PC-3 (cell line): ENCODE measurements at regions not wholly inside any gene's neighbourhood (a gene's known extent, or its start where the extent isn't known, plus 50 kb on each side); places are given as distances from the start of the nearest gene placed in this dataset.

Experiments
- ATAC-seq: fragments of 200-7000 bp; cut with Tn5 transposase; 2 replicates; pipeline ENCODE4 v1.9.1; 2020; ENCODE audit warnings: mild to moderate bottlenecking, moderate library complexity
- BruUV-seq: library from RNA; stranded (reverse); fragments of 400-500 nt; replicated peaks from 2 replicates; lab custom pipeline; 2021; lab: Mats Ljungman, UMichigan
- CTCF ChIA-PET: fragments of 300-600 bp; sonication (Branson Sonifier 250); formaldehyde crosslinking; loops from one replicate; lab custom pipeline; 2022; ENCODE audit warnings: antibody characterized with exemption; lab: Charles Lee
- POLR2A ChIA-PET: fragments of 300-600 bp; sonication (Branson Sonifier 250); formaldehyde crosslinking; loops from one replicate; lab custom pipeline; 2022; ENCODE audit warnings: antibody characterized with exemption; ENCODE audit not compliant: unreplicated experiment; lab: Charles Lee
- DNase-seq: peaks from one replicate; pipeline ENCODE4 v3.0.0-alpha.2; 2015
- H2AFZ ChIP-seq: fragments of 300-600 bp; sonication (generic); 2 replicates; pipeline ENCODE4 v1.6.0; 2016; ENCODE audit warnings: antibody characterized with exemption, low read length
- H3F3A ChIP-seq: fragments of 300-600 bp; sonication (generic); one replicate; pipeline ENCODE4 v1.6.0; 2017; ENCODE audit warnings: antibody characterized with exemption, low read length, control low read depth, mild to moderate bottlenecking; ENCODE audit not compliant: unreplicated experiment
- H3K27ac ChIP-seq: fragments of 300-600 bp; sonication (generic); 2 replicates; pipeline ENCODE4 v1.5.1; 2016; ENCODE audit warnings: mild to moderate bottlenecking, low read length
- H3K27me3 ChIP-seq: fragments of 300-600 bp; sonication (generic); 2 replicates; pipeline ENCODE4 v1.6.1; 2016; ENCODE audit warnings: low read length, mixed read lengths
- H3K36me3 ChIP-seq: fragments of 300-600 bp; sonication (generic); 2 replicates; pipeline ENCODE4 v1.6.1; 2016; ENCODE audit warnings: low read depth, mixed run types, low read length, mixed read lengths
- H3K4me1 ChIP-seq: fragments of 300-600 bp; sonication (generic); 2 replicates; pipeline ENCODE4 v1.5.1; 2016; ENCODE audit warnings: low read length; ENCODE audit not compliant: insufficient read depth
- H3K4me2 ChIP-seq: fragments of 300-600 bp; sonication (generic); 2 replicates; pipeline ENCODE4 v1.6.0; 2016; ENCODE audit warnings: low read length
- H3K4me3 ChIP-seq: fragments of 300-600 bp; sonication (generic); 2 replicates; pipeline ENCODE4 v1.5.1; 2016; ENCODE audit warnings: mild to moderate bottlenecking, low read length, mixed read lengths
- H3K79me2 ChIP-seq: fragments of 300-600 bp; sonication (generic); 2 replicates; pipeline ENCODE4 v1.6.1; 2017; ENCODE audit warnings: low read length, mixed read lengths
- H3K9ac ChIP-seq: fragments of 300-600 bp; sonication (generic); 2 replicates; pipeline ENCODE4 v1.6.0; 2016; ENCODE audit warnings: mild to moderate bottlenecking, low read length
- H3K9me2 ChIP-seq: fragments of 300-600 bp; sonication (generic); replicated peaks from 2 replicates; pipeline ENCODE4 v1.6.1; 2016; ENCODE audit warnings: mixed run types, low read length, mixed read lengths
- H3K9me3 ChIP-seq: fragments of 300-600 bp; sonication (generic); 2 replicates; pipeline ENCODE4 v1.6.1; 2016; ENCODE audit warnings: low read length, mixed read lengths
- H4K20me1 ChIP-seq: fragments of 300-600 bp; sonication (generic); 2 replicates; pipeline ENCODE4 v1.6.1; 2016; ENCODE audit warnings: low read length, mixed read lengths
- CTCF ChIP-seq: fragments of 300-600 bp; sonication (generic); conservative IDR thresholded peaks from 2 replicates; pipeline ENCODE4 v1.5.1; 2017; ENCODE audit warnings: antibody characterized with exemption, low read depth, mild to moderate bottlenecking, low read length
- EZH2 ChIP-seq: fragments of 300-600 bp; sonication (generic); IDR thresholded peaks from one replicate; pipeline ENCODE4 v1.6.1; 2017; ENCODE audit warnings: antibody characterized with exemption, mild to moderate bottlenecking, low read length; ENCODE audit not compliant: unreplicated experiment
- EZH2phosphoT487 ChIP-seq: fragments of 300-600 bp; sonication (generic); IDR thresholded peaks from 2 replicates; pipeline ENCODE4 v1.6.1; 2018; ENCODE audit warnings: mild to moderate bottlenecking, antibody characterized with exemption, low read length, borderline replicate concordance
- intact Hi-C: fragments of 100-400 bp; cut with micrococcal nuclease; formaldehyde crosslinking; loops from 2 replicates; pipeline ENCODE4 v1.9.0; 2023

GRCh38 chr6:81295310-81295709, 457.2 kb downstream of the TENT5A start:
- TF ChIP-seq CTCF (no peak), EZH2 (no peak), EZH2phosphoT487 (no peak)
- Histone ChIP-seq H2AFZ (no peak overlapping the region), H3K4me3 (no peak overlapping the region), H3K9me2 (no peaks in the 10 kb centered on the region), H4K20me1 (no peaks in the 10 kb centered on the region), H3K9ac (no peak overlapping the region), H3K27ac (no peak overlapping the region), H3K27me3 (no peaks in the 10 kb centered on the region), H3K36me3 (no peaks in the 10 kb centered on the region), H3F3A (no peaks in the 10 kb centered on the region), H3K9me3 (no peaks in the 10 kb centered on the region), H3K79me2 (no peaks in the 10 kb centered on the region), H3K4me1 (no peaks in the 10 kb centered on the region), H3K4me2 (no peak overlapping the region)
- intact Hi-C loops: no loop called here
- no TSS peak for BruUV-seq
- DNase-seq (no peak), ATAC-seq (no peak)
- CTCF ChIA-PET: no interaction called here
- POLR2A ChIA-PET: no interaction called here

- H3K79me2 ChIP-seq: no peaks in the 10 kb centered on the region
- H3K9me2 ChIP-seq: no peaks in the 10 kb centered on the region
- POLR2A ChIA-PET: no interaction called here
- TF ChIP-seq EZH2 (no peak), EZH2phosphoT487 (no peak), CTCF (no peak)
- ATAC-seq: no peak
- H3K27me3 ChIP-seq: no peaks in the 10 kb centered on the region
- H2AFZ ChIP-seq: no peak overlapping the region
- H3F3A ChIP-seq: no peaks in the 10 kb centered on the region
- H3K27ac ChIP-seq: no peak overlapping the region
- H3K36me3 ChIP-seq: no peaks in the 10 kb centered on the region
- CTCF ChIA-PET: no interaction called here
- no peaks in the 10 kb centered on the region for H3K9me3 ChIP-seq
- no peak for DNase-seq
- H3K4me3 ChIP-seq: no peak overlapping the region
- BruUV-seq: no TSS peak
- no peak overlapping the region for H3K9ac ChIP-seq
- H3K4me1 ChIP-seq: no peaks in the 10 kb centered on the region
- no peak overlapping the region for H3K4me2 ChIP-seq
- H4K20me1 ChIP-seq: no peaks in the 10 kb centered on the region
- intact Hi-C loops: no loop called here
These were observed 458.6 kb downstream of the TENT5A start for GRCh38 chr6:81293896-81294295.

- POLR2A ChIA-PET: no interaction called here
- H3K4me2 ChIP-seq: no peak overlapping the region
- no peak overlapping the region for H3K4me3 ChIP-seq
- no peaks in the 10 kb centered on the region for H3K9me2 ChIP-seq
- CTCF ChIA-PET: no interaction called here
- H2AFZ ChIP-seq: no peak overlapping the region
- no peak for DNase-seq
- BruUV-seq: no TSS peak
- no peaks in the 10 kb centered on the region for H3K79me2 ChIP-seq
- no peak overlapping the region for H3K27ac ChIP-seq
- intact Hi-C loops: no loop called here
- ATAC-seq: no peak
- no peaks in the 10 kb centered on the region for H3K9me3 ChIP-seq
- H3K9ac ChIP-seq: no peak overlapping the region
- H3K4me1 ChIP-seq: no peaks in the 10 kb centered on the region
- TF ChIP-seq CTCF: no peak
- TF ChIP-seq EZH2: no peak
- TF ChIP-seq EZH2phosphoT487: no peak
- H3K27me3 ChIP-seq: no peaks in the 10 kb centered on the region
- H4K20me1 ChIP-seq: no peaks in the 10 kb centered on the region
- no peaks in the 10 kb centered on the region for H3F3A ChIP-seq
- no peaks in the 10 kb centered on the region for H3K36me3 ChIP-seq
These were observed 463.3 kb downstream of the TENT5A start for GRCh38 chr6:81289229-81289628.
